ENCODE measurements at regions not wholly inside any gene's neighbourhood (a gene's known extent, or its start where the extent isn't known, plus 50 kb on each side); places are given as distances from the start of the nearest gene placed in this dataset.

DNA sequence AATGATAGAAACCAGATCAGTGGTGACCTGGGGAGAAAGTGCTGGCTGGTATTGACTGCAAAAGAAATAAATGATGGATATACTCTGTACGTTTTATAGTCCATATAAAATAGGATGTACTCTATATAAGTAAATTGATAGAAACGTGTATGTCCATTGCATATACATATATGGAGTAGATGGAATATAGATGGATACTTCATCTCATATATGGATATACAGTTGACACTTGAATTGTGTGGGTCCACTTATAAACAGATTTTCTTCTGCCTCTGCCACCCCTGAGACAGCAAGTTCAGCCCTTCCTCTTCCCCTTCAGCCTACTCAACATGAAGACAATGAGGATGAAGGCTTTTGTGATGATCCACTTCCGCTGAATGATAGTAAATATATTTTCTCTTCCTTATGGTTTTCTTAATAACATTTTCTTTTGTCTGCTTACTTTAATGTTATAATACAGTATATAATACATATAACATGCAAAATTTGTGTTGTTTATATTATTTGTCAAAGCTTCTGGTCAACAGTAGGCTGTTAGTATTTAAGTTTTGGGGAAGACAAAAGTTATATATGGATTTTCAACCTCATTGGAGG lies 76.1 kb upstream of the MYCN start:
- no peak overlapping the region for H3K27ac ChIP-seq
- in situ Hi-C loops (cut with MboI; ENCODE audit: low sequenced_read_pairs in 4 of 4), result no loop called here
- no peaks in the 10 kb centered on the region for H3K4me1 ChIP-seq

DNA sequence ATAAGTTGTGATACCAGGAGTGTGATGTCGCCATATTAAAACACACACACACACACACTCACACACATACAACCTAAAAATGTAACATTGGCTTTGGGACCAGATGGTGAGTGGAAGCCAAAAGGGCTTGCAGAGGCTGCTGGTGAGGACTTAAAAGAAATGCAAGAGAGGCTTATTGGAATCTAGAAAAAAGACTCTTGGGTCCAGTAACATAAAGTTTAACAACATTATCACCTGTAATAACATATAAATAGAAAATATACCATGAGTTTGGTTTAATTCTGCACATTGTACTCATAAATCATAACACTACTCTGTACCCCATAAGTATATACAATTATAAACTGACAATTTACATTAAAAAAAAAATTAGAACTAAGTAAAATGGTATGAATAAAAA lies 74.4 kb upstream of the MYCN start:
- no peaks in the 10 kb centered on the region for H3K9me3 ChIP-seq
- ATAC-seq, result no peak
- no peak for TF ChIP-seq POLR2A (IDR thresholded peaks at IDR 0.05)
- TF ChIP-seq, protein P1, sequence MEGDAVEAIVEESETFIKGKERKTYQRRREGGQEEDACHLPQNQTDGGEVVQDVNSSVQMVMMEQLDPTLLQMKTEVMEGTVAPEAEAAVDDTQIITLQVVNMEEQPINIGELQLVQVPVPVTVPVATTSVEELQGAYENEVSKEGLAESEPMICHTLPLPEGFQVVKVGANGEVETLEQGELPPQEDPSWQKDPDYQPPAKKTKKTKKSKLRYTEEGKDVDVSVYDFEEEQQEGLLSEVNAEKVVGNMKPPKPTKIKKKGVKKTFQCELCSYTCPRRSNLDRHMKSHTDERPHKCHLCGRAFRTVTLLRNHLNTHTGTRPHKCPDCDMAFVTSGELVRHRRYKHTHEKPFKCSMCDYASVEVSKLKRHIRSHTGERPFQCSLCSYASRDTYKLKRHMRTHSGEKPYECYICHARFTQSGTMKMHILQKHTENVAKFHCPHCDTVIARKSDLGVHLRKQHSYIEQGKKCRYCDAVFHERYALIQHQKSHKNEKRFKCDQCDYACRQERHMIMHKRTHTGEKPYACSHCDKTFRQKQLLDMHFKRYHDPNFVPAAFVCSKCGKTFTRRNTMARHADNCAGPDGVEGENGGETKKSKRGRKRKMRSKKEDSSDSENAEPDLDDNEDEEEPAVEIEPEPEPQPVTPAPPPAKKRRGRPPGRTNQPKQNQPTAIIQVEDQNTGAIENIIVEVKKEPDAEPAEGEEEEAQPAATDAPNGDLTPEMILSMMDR (IDR thresholded peaks at IDR 0.05 in 4 of 5, conservative IDR thresholded peaks at IDR 0.05 in 1 of 5), result no peak
- no peak overlapping the region for H3K27ac ChIP-seq
- intact Hi-C loops (cut with DNase I; ENCODE audit: low total_unique reads), result no loop called here
- H3K36me3 ChIP-seq, result no peaks in the 10 kb centered on the region
- in situ Hi-C loops (cut with MboI; ENCODE audit: low sequenced_read_pairs in 4 of 4), result no loop called here
- no peaks in the 10 kb centered on the region for H3K27me3 ChIP-seq
- no peak for DNase-seq
- H3K4me1 ChIP-seq, result no peaks in the 10 kb centered on the region
- no peak overlapping the region for H3K4me3 ChIP-seq

More for the DNA sequence above, 76.1 kb upstream of the MYCN start:
- Histone ChIP-seq H3K4me3 (no peak overlapping the region), H3K27me3 (no peaks in the 10 kb centered on the region), H3K9me3 (no peaks in the 10 kb centered on the region), H3K36me3 (no peaks in the 10 kb centered on the region)
- ATAC-seq, result no peak
- TF ChIP-seq, protein P1 (IDR thresholded peaks at IDR 0.05 in 4 of 5, conservative IDR thresholded peaks at IDR 0.05 in 1 of 5), result no peak
- TF ChIP-seq POLR2A (IDR thresholded peaks at IDR 0.05), result no peak
- intact Hi-C loops (cut with DNase I; ENCODE audit: low total_unique reads), result no loop called here
- DNase-seq, result no peak

DNA sequence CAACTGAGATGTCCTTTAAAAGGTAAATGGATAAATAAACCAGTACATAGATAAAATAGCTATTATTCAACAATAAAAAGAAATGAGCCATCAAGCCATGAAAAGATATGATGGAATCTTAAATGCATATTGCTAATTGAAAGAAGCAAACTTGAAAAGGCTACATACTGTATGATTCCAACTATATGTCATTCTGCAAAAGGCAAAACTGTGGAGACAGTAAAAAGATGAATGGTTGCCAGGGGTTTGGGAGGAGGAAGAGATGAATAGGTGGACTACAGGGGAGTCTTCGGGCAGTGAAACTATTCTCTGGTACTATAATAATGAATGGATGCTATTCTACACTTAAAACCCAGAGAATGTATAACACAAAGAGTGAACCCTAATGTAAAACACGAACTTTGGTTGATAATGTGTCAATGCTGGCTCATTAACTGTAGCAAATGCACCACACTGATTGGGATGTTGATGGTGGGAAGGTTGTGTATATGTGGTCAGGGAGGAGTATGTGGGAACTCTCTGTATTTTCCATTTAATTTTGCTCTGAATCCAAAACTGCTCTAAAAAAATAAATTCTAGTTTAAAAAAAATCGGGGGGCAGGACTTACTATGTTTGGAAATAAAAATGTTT lies 73.7 kb upstream of the MYCN start:
- TF ChIP-seq POLR2A (IDR thresholded peaks at IDR 0.05), result no peak
- TF ChIP-seq, protein P1 (IDR thresholded peaks at IDR 0.05 in 4 of 5, conservative IDR thresholded peaks at IDR 0.05 in 1 of 5), result no peak
- H3K9me3 ChIP-seq, result no peaks in the 10 kb centered on the region
- no peak overlapping the region for H3K4me3 ChIP-seq
- no peaks in the 10 kb centered on the region for H3K4me1 ChIP-seq
- intact Hi-C loops (cut with DNase I; ENCODE audit: low total_unique reads) (no loop called here), in situ Hi-C loops (cut with MboI; ENCODE audit: low sequenced_read_pairs in 4 of 4) (no loop called here)
- H3K27me3 ChIP-seq, result no peaks in the 10 kb centered on the region
- H3K27ac ChIP-seq, result no peak overlapping the region
- no peak for ATAC-seq
- H3K36me3 ChIP-seq, result no peaks in the 10 kb centered on the region
- no peak for DNase-seq

DNA sequence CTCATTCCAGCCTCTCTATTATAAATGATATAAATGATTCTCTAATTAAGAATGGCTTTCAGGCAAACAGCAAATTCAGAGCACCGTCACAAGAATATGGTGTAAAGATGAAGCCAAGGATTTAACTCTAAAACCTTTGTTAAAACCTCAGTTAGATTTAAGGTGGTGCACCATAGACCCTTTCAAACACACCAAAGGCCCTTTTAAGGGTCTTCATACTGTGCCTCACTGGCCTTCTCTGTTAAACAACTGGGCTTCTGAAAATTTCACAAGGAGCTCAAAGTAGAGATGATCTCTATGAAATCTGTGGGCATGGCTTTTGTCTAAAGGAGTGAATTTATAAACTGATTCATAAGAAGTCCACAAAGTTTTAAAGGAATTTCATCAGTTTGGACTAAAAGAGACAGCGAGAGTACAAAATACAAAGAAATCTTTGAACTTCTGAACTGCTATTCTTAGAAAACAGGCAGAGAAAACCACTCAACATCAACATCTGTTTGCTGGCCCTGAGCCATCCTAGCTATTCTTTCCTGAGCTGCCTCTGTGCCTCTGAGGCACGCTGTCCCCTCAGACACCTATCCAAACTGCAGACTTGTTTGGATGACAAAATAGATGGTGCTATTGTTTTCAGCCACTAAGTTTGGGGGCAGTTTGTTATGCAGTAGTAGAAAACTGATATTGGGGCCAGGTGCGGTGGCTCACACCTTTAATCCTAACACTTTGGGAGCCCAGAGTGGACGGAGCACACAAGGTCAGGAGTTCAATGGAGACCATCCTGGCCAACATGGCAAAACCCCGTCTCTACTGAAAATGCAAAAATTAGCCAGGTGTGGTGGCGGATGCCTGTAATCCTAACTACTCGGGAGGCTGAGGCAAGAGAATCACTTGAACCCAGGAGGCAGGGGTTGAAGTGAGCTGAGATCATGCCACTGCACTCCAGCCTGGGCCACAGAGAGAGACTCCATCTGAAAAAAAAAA lies 72.9 kb upstream of the MYCN start:
- Histone ChIP-seq H3K27ac (no peak overlapping the region), H3K27me3 (no peaks in the 10 kb centered on the region), H3K36me3 (no peaks in the 10 kb centered on the region), H3K9me3 (no peaks in the 10 kb centered on the region), H3K4me3 (no peak overlapping the region), H3K4me1 (no peaks in the 10 kb centered on the region)
- TF ChIP-seq, protein P1 (IDR thresholded peaks at IDR 0.05 in 4 of 5, conservative IDR thresholded peaks at IDR 0.05 in 1 of 5), result no peak
- no peak for TF ChIP-seq POLR2A (IDR thresholded peaks at IDR 0.05)
- no peak for DNase-seq
- in situ Hi-C loops (cut with MboI; ENCODE audit: low sequenced_read_pairs in 4 of 4) (no loop called here), intact Hi-C loops (cut with DNase I; ENCODE audit: low total_unique reads) (no loop called here)
- no peak for ATAC-seq
